GM13976 (cell line): ENCODE measurements at regions not wholly inside any gene's neighbourhood (a gene's known extent, or its start where the extent isn't known, plus 50 kb on each side); places are given as distances from the start of the nearest gene placed in this dataset.
"Not testable (repeated sequence)": the region's sequence is repeated elsewhere in the genome, so short reads cannot be mapped to it uniquely, and the experiment has no call there.

Source experiments
- DNase-seq: peaks from one replicate; pipeline ENCODE4 v3.0.0; 2012; ENCODE audit warnings: low spot score
- CTCF ChIP-seq: IDR thresholded peaks from 2 replicates; pipeline ENCODE4 v1.5.1; 2012; ENCODE audit warnings: borderline replicate concordance, mild to moderate bottlenecking; ENCODE audit not compliant: insufficient read depth; ENCODE audit errors: extremely low read depth, missing control alignments, control extremely low read depth
- in situ Hi-C: fragments of 300-500 bp; cut with MboI; formaldehyde crosslinking; loops from one replicate; pipeline ENCODE4 v1.12.0; 2022; ENCODE audit warnings: low sequenced_read_pairs, mixed read lengths, inconsistent platforms; ENCODE audit not compliant: unreplicated experiment

GRCh38 chr5:62255551-62255950 is 50.5 kb upstream of the KIF2A start:
- in situ Hi-C loops, DNase-seq: not testable (repeated sequence)

GRCh38 chr5:62256161-62257019 is 49.6 kb upstream of the KIF2A start:
- TF ChIP-seq CTCF: no peak
- in situ Hi-C loops: no loop called here

More at GRCh38 chr5:62256161-62257019, 49.6 kb upstream of the KIF2A start:
- no peak for DNase-seq
